ENCODE measurements at regions not wholly inside any gene's neighbourhood (a gene's known extent, or its start where the extent isn't known, plus 50 kb on each side); places are given as distances from the start of the nearest gene placed in this dataset.

GRCh38 chr10:88100281-88100680, 236.9 kb downstream of the PTEN start:
- no peak overlapping the region for H3K18ac ChIP-seq (ENCODE audit: extremely low read depth, low read length)
- H2AK5ac ChIP-seq (ENCODE audit: low read depth, low read length), result no peak overlapping the region
- TF ChIP-seq YY1 (IDR thresholded peaks at IDR 0.05; ENCODE audit: low read depth, low read length) (no peak), BACH1 (IDR thresholded peaks at IDR 0.05; ENCODE audit: low read length) (no peak), POLR2AphosphoS5 (IDR thresholded peaks at IDR 0.05; ENCODE audit: low read depth, low read length) (no peak), MAFK (IDR thresholded peaks at IDR 0.05; ENCODE audit: low read depth, low read length) (no peak), POU5F1 (IDR thresholded peaks at IDR 0.05; ENCODE audit: low read depth, low read length) (no peak), ASH2L (IDR thresholded peaks at IDR 0.05; ENCODE audit: low read length) (no peak), ATF3 (IDR thresholded peaks at IDR 0.05; ENCODE audit: insufficient read depth, low read depth, low read length) (no peak), TBP (IDR thresholded peaks at IDR 0.05; ENCODE audit: low read depth, low read length) (no peak), BRCA1 (IDR thresholded peaks at IDR 0.05; ENCODE audit: low read depth, low read length) (no peak), GTF2F1 (IDR thresholded peaks at IDR 0.05; ENCODE audit: borderline replicate concordance, low read depth, low read length) (no peak), SAP30 (IDR thresholded peaks at IDR 0.05; ENCODE audit: insufficient read depth, insufficient replicate concordance, low read length) (no peak), HDAC2 (IDR thresholded peaks at IDR 0.05; ENCODE audit: borderline replicate concordance in 1 of 2, low read depth in 2 of 2, low read length in 2 of 2) (no peak), SIRT6 (IDR thresholded peaks at IDR 0.05; ENCODE audit: low read length) (no peak), EP300 (IDR thresholded peaks at IDR 0.05; ENCODE audit: borderline replicate concordance in 1 of 2, low read depth in 2 of 2, low read length in 2 of 2) (no peak)
- TF ChIP-seq, protein P1, sequence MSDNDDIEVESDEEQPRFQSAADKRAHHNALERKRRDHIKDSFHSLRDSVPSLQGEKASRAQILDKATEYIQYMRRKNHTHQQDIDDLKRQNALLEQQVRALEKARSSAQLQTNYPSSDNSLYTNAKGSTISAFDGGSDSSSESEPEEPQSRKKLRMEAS (IDR thresholded peaks at IDR 0.05), result no peak

More at GRCh38 chr10:88100281-88100680, 236.9 kb downstream of the PTEN start:
- DNase-seq (ENCODE audit: low read depth in 1 of 2, low spot score in 2 of 2) (no peak), FAIRE-seq (no peak)
- Histone ChIP-seq H4K8ac (ENCODE audit: extremely low read depth, insufficient read depth, low read length) (no peak overlapping the region), H3K79me1 (ENCODE audit: low read depth, low read length) (no peaks in the 10 kb centered on the region), H3K14ac (ENCODE audit: insufficient read length) (no peak overlapping the region), H4K91ac (replicated peaks; ENCODE audit: insufficient read length, low read length) (no peak overlapping the region), H2BK20ac (ENCODE audit: low read length) (no peak overlapping the region), H2BK12ac (ENCODE audit: low read depth, low read length) (no peak overlapping the region), H3K9me3 (ENCODE audit: insufficient read depth in 2 of 2, low read depth in 1 of 2, low read length in 1 of 2) (no peaks in the 10 kb centered on the region), H4K5ac (ENCODE audit: insufficient read length, low read depth, low read length) (no peak overlapping the region), H3K4me1 (replicated peaks in 1 of 4; ENCODE audit: control insufficient read depth in 3 of 4, insufficient read depth in 4 of 4, low read length in 3 of 4) (no peaks in the 10 kb centered on the region), H4K20me1 (replicated peaks in 1 of 2; ENCODE audit: control insufficient read depth in 1 of 2, insufficient read depth in 2 of 2, low read length in 2 of 2) (no peaks in the 10 kb centered on the region), H2BK15ac (ENCODE audit: low read length) (no peak overlapping the region), H3K4me3 (ENCODE audit: extremely low read depth in 1 of 4, insufficient read depth in 2 of 4, low read depth in 3 of 4, low read length in 4 of 4) (no peak overlapping the region), H3K4me2 (ENCODE audit: insufficient read depth in 1 of 2, low read depth in 2 of 2, low read length in 2 of 2) (no peak overlapping the region), H3K23me2 (ENCODE audit: low read depth, low read length) (no peaks in the 10 kb centered on the region), H2AFZ (ENCODE audit: low read length) (no peak overlapping the region; the same call in 1 of the 2 replicates), H3K36me3 (ENCODE audit: control insufficient read depth in 2 of 4, insufficient read depth in 4 of 4, low read length in 3 of 4) (no peaks in the 10 kb centered on the region), H3K27ac (ENCODE audit: low read depth, low read length) (no peak overlapping the region), H3K27me3 (replicated peaks in 1 of 4; ENCODE audit: control insufficient read depth in 3 of 4, extremely low read depth in 1 of 4, insufficient read depth in 3 of 4, low read length in 3 of 4) (no peaks in the 10 kb centered on the region), H2BK5ac (ENCODE audit: low read depth, low read length) (no peak overlapping the region), H3K56ac (replicated peaks; ENCODE audit: insufficient read length, low read depth, low read length) (no peak overlapping the region), H3K23ac (ENCODE audit: insufficient read length) (no peak overlapping the region), H3K9ac (replicated peaks in 1 of 4; ENCODE audit: extremely low read depth in 1 of 4, low read depth in 3 of 4, low read length in 3 of 4) (no peak overlapping the region), H3K4ac (replicated peaks; ENCODE audit: insufficient read length, low read depth, low read length) (no peak overlapping the region), H3K79me2 (ENCODE audit: control insufficient read depth in 1 of 2, insufficient read depth in 2 of 2, low read length in 2 of 2) (no peaks in the 10 kb centered on the region), H2BK120ac (replicated peaks; ENCODE audit: low read depth, low read length) (no peak overlapping the region)
- ChIA-PET CTCF (ENCODE audit: partially characterized antibody) (interaction anchor here (0.6 to 0.7 kb wide), 3 partner anchors 12 to 477 kb away, joined by 3 to 4 read pairs (median 4); no protein-coding TSS in a partner anchor), POLR2A (ENCODE audit: partially characterized antibody) (no interaction called here)

Measured in H1 (cell line).